GM19324 (cell line): ENCODE measurements at regions not wholly inside any gene's neighbourhood (a gene's known extent, or its start where the extent isn't known, plus 50 kb on each side); places are given as distances from the start of the nearest gene placed in this dataset.
"Not testable (repeated sequence)": the region's sequence is repeated elsewhere in the genome, so short reads cannot be mapped to it uniquely, and the experiment has no call there.

ENCODE experiments used
- ATAC-seq: cut with Tn5 transposase; IDR thresholded peaks from one replicate; pipeline ENCODE4 v1.9.1; 2021; ENCODE audit warnings: mild to moderate bottlenecking, moderate library complexity; ENCODE audit not compliant: unreplicated experiment, low FRiP score

- ATAC-seq = not testable (repeated sequence)
These were observed 1164.3 kb downstream of the RPIA start for GRCh38 chr2:89855752-89856151.

- not testable (repeated sequence) for ATAC-seq
These were observed 1164.8 kb downstream of the RPIA start for GRCh38 chr2:89856305-89856704.

- not testable (repeated sequence) for ATAC-seq
These were observed 1170.7 kb downstream of the RPIA start for GRCh38 chr2:89862164-89862563.

GRCh38 chr2:89863209-89863608, 1171.7 kb downstream of the RPIA start:
- not testable (repeated sequence) for ATAC-seq

- ATAC-seq = not testable (repeated sequence)
These were observed 1183.5 kb downstream of the RPIA start for GRCh38 chr2:89874810-89875595.

- ATAC-seq = not testable (repeated sequence)
These were observed 1185.0 kb downstream of the RPIA start for GRCh38 chr2:89876445-89876844.

GRCh38 chr2:89876878-89877277, 1185.4 kb downstream of the RPIA start:
- not testable (repeated sequence) for ATAC-seq

GRCh38 chr2:89882880-89883279, 1191.4 kb downstream of the RPIA start:
- not testable (repeated sequence) for ATAC-seq

- not testable (repeated sequence) for ATAC-seq
These were observed 1192.2 kb downstream of the RPIA start for GRCh38 chr2:89883624-89884023.

- ATAC-seq = not testable (repeated sequence)
These were observed 1193.6 kb downstream of the RPIA start for GRCh38 chr2:89885071-89885470.

GRCh38 chr2:89888693-89889092, 1197.2 kb downstream of the RPIA start:
- not testable (repeated sequence) for ATAC-seq

GRCh38 chr2:89890185-89890773, 1198.8 kb downstream of the RPIA start:
- ATAC-seq = not testable (repeated sequence)

GRCh38 chr2:89894988-89895387, 1203.5 kb downstream of the RPIA start:
- not testable (repeated sequence) for ATAC-seq

- not testable (repeated sequence) for ATAC-seq
These were observed 1204.2 kb downstream of the RPIA start for GRCh38 chr2:89895629-89896028.

- ATAC-seq = not testable (repeated sequence)
These were observed 1235.5 kb downstream of the RPIA start for GRCh38 chr2:89927018-89927417.

- ATAC-seq = not testable (repeated sequence)
These were observed 1244.0 kb downstream of the RPIA start for GRCh38 chr2:89935436-89935835.

- not testable (repeated sequence) for ATAC-seq
These were observed 1244.5 kb downstream of the RPIA start for GRCh38 chr2:89936011-89936410.

GRCh38 chr2:89936559-89936958, 1245.1 kb downstream of the RPIA start:
- not testable (repeated sequence) for ATAC-seq

GRCh38 chr2:89938756-89939155, 1247.3 kb downstream of the RPIA start:
- ATAC-seq = peak; percentile 78

- ATAC-seq = not testable (repeated sequence)
These were observed 1252.8 kb downstream of the RPIA start for GRCh38 chr2:89944267-89944666.

- ATAC-seq = not testable (repeated sequence)
These were observed 1253.6 kb downstream of the RPIA start for GRCh38 chr2:89945004-89945616.
